ENCODE measurements at regions not wholly inside any gene's neighbourhood (a gene's known extent, or its start where the extent isn't known, plus 50 kb on each side); places are given as distances from the start of the nearest gene placed in this dataset.

- TF ChIP-seq, protein P1, sequence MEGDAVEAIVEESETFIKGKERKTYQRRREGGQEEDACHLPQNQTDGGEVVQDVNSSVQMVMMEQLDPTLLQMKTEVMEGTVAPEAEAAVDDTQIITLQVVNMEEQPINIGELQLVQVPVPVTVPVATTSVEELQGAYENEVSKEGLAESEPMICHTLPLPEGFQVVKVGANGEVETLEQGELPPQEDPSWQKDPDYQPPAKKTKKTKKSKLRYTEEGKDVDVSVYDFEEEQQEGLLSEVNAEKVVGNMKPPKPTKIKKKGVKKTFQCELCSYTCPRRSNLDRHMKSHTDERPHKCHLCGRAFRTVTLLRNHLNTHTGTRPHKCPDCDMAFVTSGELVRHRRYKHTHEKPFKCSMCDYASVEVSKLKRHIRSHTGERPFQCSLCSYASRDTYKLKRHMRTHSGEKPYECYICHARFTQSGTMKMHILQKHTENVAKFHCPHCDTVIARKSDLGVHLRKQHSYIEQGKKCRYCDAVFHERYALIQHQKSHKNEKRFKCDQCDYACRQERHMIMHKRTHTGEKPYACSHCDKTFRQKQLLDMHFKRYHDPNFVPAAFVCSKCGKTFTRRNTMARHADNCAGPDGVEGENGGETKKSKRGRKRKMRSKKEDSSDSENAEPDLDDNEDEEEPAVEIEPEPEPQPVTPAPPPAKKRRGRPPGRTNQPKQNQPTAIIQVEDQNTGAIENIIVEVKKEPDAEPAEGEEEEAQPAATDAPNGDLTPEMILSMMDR (IDR thresholded peaks at IDR 0.05), result no peak
- TF ChIP-seq POLR2A (IDR thresholded peaks at IDR 0.05), result no peak
Observed at GRCh38 chr10:124341768-124342135, 77.0 kb downstream of the OAT start.
